HEK293T (cell line): ENCODE measurements at regions not wholly inside any gene's neighbourhood (a gene's known extent, or its start where the extent isn't known, plus 50 kb on each side); places are given as distances from the start of the nearest gene placed in this dataset.

Source experiments
- ARNT ChIP-seq: fragments of 450-650 bp; IDR thresholded peaks from 2 replicates; pipeline ENCODE4 v1.6.1; 2017; ENCODE audit warnings: mild to moderate bottlenecking
- BHLHE40 ChIP-seq: fragments of 450-650 bp; IDR thresholded peaks from 2 replicates; pipeline ENCODE4 v1.6.1; 2016; ENCODE audit warnings: mild to moderate bottlenecking, moderate library complexity, borderline replicate concordance
- CTBP1 ChIP-seq: fragments of 450-650 bp; IDR thresholded peaks from 2 replicates; pipeline ENCODE4 v1.6.1; 2016; ENCODE audit warnings: borderline replicate concordance
- ELF4 ChIP-seq: fragments of 450-650 bp; IDR thresholded peaks from 2 replicates; pipeline ENCODE4 v1.6.1; 2017; ENCODE audit warnings: antibody characterized with exemption
- FOXA1 ChIP-seq: fragments of 450-650 bp; IDR thresholded peaks from 2 replicates; pipeline ENCODE4 v1.6.1; 2016; ENCODE audit warnings: mild to moderate bottlenecking
- FOXK2 ChIP-seq: fragments of 450-650 bp; IDR thresholded peaks from 2 replicates; pipeline ENCODE4 v1.6.1; 2016; ENCODE audit warnings: mild to moderate bottlenecking
- FOXM1 ChIP-seq: fragments of 450-650 bp; IDR thresholded peaks from 2 replicates; pipeline ENCODE4 v1.6.1; 2017; ENCODE audit warnings: mild to moderate bottlenecking, borderline replicate concordance
- LEF1 ChIP-seq: fragments of 450-650 bp; IDR thresholded peaks from 2 replicates; pipeline ENCODE4 v1.6.1; 2017; ENCODE audit warnings: mild to moderate bottlenecking, borderline replicate concordance
- NFRKB ChIP-seq: fragments of 450-650 bp; IDR thresholded peaks from 2 replicates; pipeline ENCODE4 v1.6.1; 2016; ENCODE audit warnings: mild to moderate bottlenecking, moderate library complexity
- SP1 ChIP-seq: fragments of 450-650 bp; IDR thresholded peaks from 2 replicates; pipeline ENCODE4 v1.6.1; 2017
- SUZ12 ChIP-seq: fragments of 450-650 bp; IDR thresholded peaks from 2 replicates; pipeline ENCODE4 v1.6.1; 2016; ENCODE audit warnings: mild to moderate bottlenecking

DNA sequence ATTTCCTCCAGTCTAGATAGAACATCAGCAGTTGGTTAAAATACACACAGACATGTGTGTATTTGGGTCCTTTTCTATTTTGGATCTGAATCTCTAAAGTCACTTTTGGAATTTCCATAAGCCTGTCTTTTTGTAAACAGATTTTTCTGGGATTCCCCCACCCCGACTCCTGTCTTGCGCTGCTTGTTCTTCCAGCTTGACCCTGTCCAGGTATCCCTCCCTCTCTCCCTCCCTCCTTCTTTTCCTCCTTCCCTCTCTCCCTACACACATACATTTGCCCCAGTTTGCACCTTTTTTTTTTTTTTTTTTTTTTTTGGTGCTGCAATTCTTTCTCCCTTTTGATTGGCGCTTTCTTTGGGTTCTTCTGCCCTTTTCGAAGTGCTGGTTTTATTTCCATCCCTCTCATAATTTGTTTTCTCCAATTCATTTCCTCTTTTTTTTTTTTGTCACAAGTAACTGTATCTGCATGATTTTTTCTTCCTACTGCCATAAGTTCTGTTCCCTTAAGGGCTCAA, 114.8 kb upstream of the SERTAD2 start:
- TF ChIP-seq FOXA1, result no peak
- no peak for TF ChIP-seq CTBP1
- no peak for TF ChIP-seq ARNT
- no peak for TF ChIP-seq ELF4
- no peak for TF ChIP-seq BHLHE40
- no peak for TF ChIP-seq FOXM1
- TF ChIP-seq SP1, result no peak
- no peak for TF ChIP-seq NFRKB
- TF ChIP-seq SUZ12, result no peak
- TF ChIP-seq FOXK2, result no peak
- TF ChIP-seq LEF1, result no peak
